ENCODE measurements at regions not wholly inside any gene's neighbourhood (a gene's known extent, or its start where the extent isn't known, plus 50 kb on each side); places are given as distances from the start of the nearest gene placed in this dataset.

DNA sequence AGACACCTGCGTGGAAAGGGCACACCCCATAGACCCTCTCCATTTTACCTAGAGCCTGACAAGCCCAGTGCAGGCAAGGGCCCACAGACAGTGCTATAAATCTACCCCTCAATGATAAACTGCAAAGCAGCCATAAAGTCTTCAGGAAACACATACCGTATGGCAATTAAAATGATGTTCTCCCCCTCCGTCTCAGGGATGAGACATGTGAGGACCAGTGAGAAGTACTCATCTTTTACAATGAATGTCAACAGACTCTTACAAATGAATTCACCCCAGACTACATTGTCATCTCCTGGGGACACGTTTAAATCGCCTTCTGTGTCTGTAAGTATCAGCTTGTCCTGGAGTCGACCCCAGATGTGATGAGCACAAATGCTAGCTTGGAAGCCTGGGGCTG, 362.7 kb downstream of the ADGRD1 start:
- TF ChIP-seq, protein P1, sequence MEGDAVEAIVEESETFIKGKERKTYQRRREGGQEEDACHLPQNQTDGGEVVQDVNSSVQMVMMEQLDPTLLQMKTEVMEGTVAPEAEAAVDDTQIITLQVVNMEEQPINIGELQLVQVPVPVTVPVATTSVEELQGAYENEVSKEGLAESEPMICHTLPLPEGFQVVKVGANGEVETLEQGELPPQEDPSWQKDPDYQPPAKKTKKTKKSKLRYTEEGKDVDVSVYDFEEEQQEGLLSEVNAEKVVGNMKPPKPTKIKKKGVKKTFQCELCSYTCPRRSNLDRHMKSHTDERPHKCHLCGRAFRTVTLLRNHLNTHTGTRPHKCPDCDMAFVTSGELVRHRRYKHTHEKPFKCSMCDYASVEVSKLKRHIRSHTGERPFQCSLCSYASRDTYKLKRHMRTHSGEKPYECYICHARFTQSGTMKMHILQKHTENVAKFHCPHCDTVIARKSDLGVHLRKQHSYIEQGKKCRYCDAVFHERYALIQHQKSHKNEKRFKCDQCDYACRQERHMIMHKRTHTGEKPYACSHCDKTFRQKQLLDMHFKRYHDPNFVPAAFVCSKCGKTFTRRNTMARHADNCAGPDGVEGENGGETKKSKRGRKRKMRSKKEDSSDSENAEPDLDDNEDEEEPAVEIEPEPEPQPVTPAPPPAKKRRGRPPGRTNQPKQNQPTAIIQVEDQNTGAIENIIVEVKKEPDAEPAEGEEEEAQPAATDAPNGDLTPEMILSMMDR (IDR thresholded peaks at IDR 0.05) = no peak
- TF ChIP-seq POLR2A (IDR thresholded peaks at IDR 0.05) = no peak
